ENCODE measurements at regions not wholly inside any gene's neighbourhood (a gene's known extent, or its start where the extent isn't known, plus 50 kb on each side); places are given as distances from the start of the nearest gene placed in this dataset.

GRCh38 chr5:56612353-56612752 is 203.0 kb upstream of the MAP3K1 start:
- dilution Hi-C loops (cut with MboI; ENCODE audit: extremely low pct_ligation_motif_present, low sequenced_read_pairs), result no loop called here
- no peaks in the 10 kb centered on the region for H3K27me3 ChIP-seq (ENCODE audit: control insufficient read depth, extremely low read depth, insufficient read depth, low read length)
- no peak overlapping the region for H3K27ac ChIP-seq (ENCODE audit: control insufficient read depth, insufficient read depth, low read length)
- H3K9ac ChIP-seq (ENCODE audit: control insufficient read depth, extremely low read depth, insufficient read depth, low read length), result no peak overlapping the region
- no peaks in the 10 kb centered on the region for H3K79me2 ChIP-seq (ENCODE audit: control insufficient read depth, insufficient read depth, low read length)
- no peak for TF ChIP-seq EZH2 (IDR thresholded peaks at IDR 0.05; ENCODE audit: low read length)
- TF ChIP-seq CTCF (optimal IDR thresholded peaks at IDR 0.05 in 1 of 3, IDR thresholded peaks at IDR 0.05 in 1 of 3, conservative IDR thresholded peaks at IDR 0.05 in 1 of 3; ENCODE audit: extremely low read depth in 1 of 3, insufficient read depth in 2 of 3, low read length in 3 of 3), result no peak
- no peak overlapping the region for H2AFZ ChIP-seq (ENCODE audit: control insufficient read depth, low read length)
- H3K4me2 ChIP-seq (ENCODE audit: control insufficient read depth, extremely low read depth, insufficient read depth, low read depth, low read length), result no peak overlapping the region
- FAIRE-seq (no peak), DNase-seq (ENCODE audit: low read depth, low spot score) (no peak)
- H3K4me1 ChIP-seq (ENCODE audit: control insufficient read depth, extremely low read depth, insufficient read depth, low read length), result peaks cover 21% of the 10 kb centered on the region
- no peaks in the 10 kb centered on the region for H3K9me1 ChIP-seq (ENCODE audit: control insufficient read depth, extremely low read depth, insufficient read depth, low read length)
- no peaks in the 10 kb centered on the region for H3K36me3 ChIP-seq (ENCODE audit: control insufficient read depth in 2 of 2, extremely low read depth in 1 of 2, insufficient read depth in 2 of 2, low read length in 2 of 2)
- no peaks in the 10 kb centered on the region for H4K20me1 ChIP-seq (ENCODE audit: control insufficient read depth, extremely low read depth, insufficient read depth, low read length)
- H3K9me3 ChIP-seq (ENCODE audit: control insufficient read depth, low read depth, low read length), result no peaks in the 10 kb centered on the region
- no peak overlapping the region for H3K4me3 ChIP-seq (ENCODE audit: control insufficient read depth in 2 of 3, extremely low read depth in 1 of 3, insufficient read depth in 2 of 3, low read depth in 1 of 3, low read length in 3 of 3)

GRCh38 chr5:56610093-56610698 is 205.2 kb upstream of the MAP3K1 start:
- H2AFZ ChIP-seq (ENCODE audit: control insufficient read depth, low read length), result peak overlapping the region; percentile 4
- dilution Hi-C loops (cut with MboI; ENCODE audit: extremely low pct_ligation_motif_present, low sequenced_read_pairs), result no loop called here
- H3K27ac ChIP-seq (ENCODE audit: control insufficient read depth, insufficient read depth, low read length), result no peak overlapping the region
- no peaks in the 10 kb centered on the region for H3K9me3 ChIP-seq (ENCODE audit: control insufficient read depth, low read depth, low read length)
- peak; percentile 90 for FAIRE-seq
- no peak overlapping the region for H3K9ac ChIP-seq (ENCODE audit: control insufficient read depth, extremely low read depth, insufficient read depth, low read length)
- TF ChIP-seq CTCF (optimal IDR thresholded peaks at IDR 0.05 in 1 of 3, IDR thresholded peaks at IDR 0.05 in 1 of 3, conservative IDR thresholded peaks at IDR 0.05 in 1 of 3; ENCODE audit: extremely low read depth in 1 of 3, insufficient read depth in 2 of 3, low read length in 3 of 3), result no peak
- TF ChIP-seq EZH2 (IDR thresholded peaks at IDR 0.05; ENCODE audit: low read length), result no peak
- peaks cover 17% of the 10 kb centered on the region for H3K4me1 ChIP-seq (ENCODE audit: control insufficient read depth, extremely low read depth, insufficient read depth, low read length)
- H4K20me1 ChIP-seq (ENCODE audit: control insufficient read depth, extremely low read depth, insufficient read depth, low read length), result no peaks in the 10 kb centered on the region
- no peak overlapping the region for H3K4me2 ChIP-seq (ENCODE audit: control insufficient read depth, extremely low read depth, insufficient read depth, low read depth, low read length)
- no peaks in the 10 kb centered on the region for H3K79me2 ChIP-seq (ENCODE audit: control insufficient read depth, insufficient read depth, low read length)
- no peak for DNase-seq (ENCODE audit: low read depth, low spot score)
- H3K36me3 ChIP-seq (ENCODE audit: control insufficient read depth in 2 of 2, extremely low read depth in 1 of 2, insufficient read depth in 2 of 2, low read length in 2 of 2), result no peaks in the 10 kb centered on the region
- H3K27me3 ChIP-seq (ENCODE audit: control insufficient read depth, extremely low read depth, insufficient read depth, low read length), result no peaks in the 10 kb centered on the region
- H3K4me3 ChIP-seq (ENCODE audit: control insufficient read depth in 2 of 3, extremely low read depth in 1 of 3, insufficient read depth in 2 of 3, low read depth in 1 of 3, low read length in 3 of 3), result no peak overlapping the region
- H3K9me1 ChIP-seq (ENCODE audit: control insufficient read depth, extremely low read depth, insufficient read depth, low read length), result no peaks in the 10 kb centered on the region
